ENCODE measurements at regions not wholly inside any gene's neighbourhood (a gene's known extent, or its start where the extent isn't known, plus 50 kb on each side); places are given as distances from the start of the nearest gene placed in this dataset.
"Not testable (repeated sequence)": the region's sequence is repeated elsewhere in the genome, so short reads cannot be mapped to it uniquely, and the experiment has no call there.

DNA sequence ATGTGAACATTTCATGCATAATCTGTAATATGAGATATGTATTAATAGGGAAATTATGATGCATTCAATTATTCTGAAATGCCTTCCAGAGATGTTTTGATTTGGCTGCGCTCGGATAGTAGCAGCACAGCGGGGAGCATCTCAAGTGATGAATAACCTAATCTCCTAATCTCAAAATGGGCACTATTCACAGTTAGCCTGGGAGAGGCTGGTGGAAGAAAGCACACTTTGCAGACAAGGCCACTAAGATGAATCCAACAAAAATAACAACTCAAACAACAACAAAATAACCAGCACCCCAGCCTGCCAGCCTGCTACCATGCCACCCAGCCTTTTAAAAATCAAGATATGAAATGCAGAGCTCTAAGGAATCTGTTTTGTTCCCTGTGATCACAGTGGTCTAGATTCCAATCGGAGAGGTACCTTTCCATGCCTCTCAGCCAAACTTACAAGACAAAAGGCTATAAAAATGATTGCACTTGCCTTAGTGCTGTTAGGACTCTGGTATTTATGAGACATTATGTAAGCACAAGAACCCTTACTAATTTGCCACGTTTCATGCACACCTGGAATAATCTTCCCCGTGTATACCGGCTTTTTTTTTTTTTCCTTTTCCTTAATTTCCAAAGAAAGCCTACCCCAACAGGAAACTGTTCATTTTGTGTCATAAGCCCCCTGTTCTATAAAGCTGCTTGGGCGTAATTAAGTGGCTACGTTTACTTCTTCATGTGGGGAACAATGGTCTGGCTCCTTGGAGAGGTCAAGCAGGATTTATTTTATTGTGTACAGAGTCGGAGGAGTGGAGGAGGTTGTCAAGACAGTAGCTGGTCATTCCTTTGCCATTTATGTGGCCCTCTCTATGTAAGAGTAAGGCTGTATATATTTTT is 526.9 kb upstream of the FANCL start:
- no peak for DNase-seq (ENCODE audit: low read depth in 1 of 2, low spot score in 1 of 2)

DNA sequence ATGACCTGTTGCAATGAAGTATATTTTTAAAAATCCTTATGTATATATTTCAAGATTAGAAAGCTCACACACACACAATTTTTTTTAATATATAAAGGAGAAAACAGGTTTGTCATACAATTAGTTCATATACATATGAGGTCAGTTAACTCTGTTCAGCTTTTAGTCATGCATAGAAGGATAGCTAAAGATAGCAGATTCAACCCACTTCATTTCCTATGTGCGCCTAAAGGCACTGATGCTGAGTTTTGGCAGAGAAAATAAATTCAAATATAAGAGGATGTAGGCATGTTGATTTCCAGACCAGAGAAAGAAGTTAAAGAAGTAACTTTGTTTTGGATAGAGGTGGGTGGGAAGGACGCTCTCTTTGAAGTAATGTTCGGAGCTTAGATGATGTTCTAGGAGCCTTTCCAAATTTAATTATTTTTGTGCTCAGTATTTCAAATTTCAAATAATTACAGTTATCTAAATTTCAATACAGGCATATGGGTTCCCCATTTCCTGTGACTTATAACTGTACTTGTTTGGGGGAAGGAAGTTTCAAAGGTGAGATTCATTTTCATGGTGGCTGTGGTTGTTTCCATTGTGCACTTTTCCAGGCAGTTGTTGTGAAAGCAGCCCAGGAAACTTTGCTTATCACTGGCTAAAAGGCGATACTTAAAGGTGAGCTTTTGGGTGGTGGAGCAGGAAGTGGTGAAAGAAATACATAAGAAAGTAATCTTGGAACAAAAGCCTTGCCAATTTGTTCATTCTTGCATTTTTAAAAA is 523.4 kb upstream of the FANCL start:
- DNase-seq (ENCODE audit: low read depth in 1 of 2, low spot score in 1 of 2), result no peak

DNA sequence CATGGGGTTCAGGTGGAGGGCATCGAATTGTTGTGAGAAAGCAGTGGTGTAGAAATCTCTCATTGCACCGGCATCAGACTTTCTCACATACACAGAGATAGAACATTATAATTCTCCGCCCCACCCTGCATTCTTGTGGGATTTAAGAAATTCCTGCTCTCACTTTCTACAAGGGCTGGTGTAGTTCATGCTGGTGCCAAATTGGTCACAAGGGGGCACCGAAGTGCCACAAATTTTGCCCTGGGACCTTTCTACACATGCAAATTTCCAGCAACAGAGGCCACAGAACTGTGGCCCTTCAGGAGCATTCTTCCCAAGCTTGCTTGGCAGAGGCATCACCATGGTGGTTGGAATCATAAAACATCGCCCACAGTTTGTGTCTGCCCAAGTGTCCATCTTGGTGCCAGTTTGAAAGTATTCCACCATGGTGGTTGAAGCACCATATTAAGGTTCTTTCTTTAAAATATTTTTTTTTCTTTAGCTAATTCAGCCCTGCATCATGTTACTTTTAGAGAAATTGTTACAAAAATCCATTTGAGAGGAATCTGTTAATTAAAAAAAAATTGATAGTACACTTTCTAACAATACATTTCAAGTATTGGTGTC is 521.2 kb upstream of the FANCL start:
- DNase-seq (ENCODE audit: low read depth in 1 of 2, low spot score in 1 of 2), result no peak

DNA sequence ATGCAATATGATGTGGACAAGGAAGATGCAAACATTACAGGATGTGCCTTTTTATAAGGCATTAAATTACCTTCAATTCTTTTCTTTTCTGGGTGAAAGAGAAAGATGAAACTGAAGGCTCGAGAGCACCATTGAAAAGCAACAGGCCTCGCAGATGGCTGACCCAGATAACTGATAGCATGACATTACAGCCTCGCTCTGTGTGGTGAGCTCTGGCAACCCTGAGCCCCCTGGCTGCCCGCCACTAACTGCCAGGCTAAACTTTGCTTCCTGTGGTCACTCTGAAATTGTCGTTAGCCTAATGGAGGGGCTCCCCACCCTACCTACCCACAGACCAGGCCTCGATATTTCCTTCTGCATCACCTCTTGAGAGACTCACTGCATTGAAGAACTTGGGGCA is 516.8 kb upstream of the FANCL start:
- no peak for DNase-seq (ENCODE audit: low read depth in 1 of 2, low spot score in 1 of 2)

DNA sequence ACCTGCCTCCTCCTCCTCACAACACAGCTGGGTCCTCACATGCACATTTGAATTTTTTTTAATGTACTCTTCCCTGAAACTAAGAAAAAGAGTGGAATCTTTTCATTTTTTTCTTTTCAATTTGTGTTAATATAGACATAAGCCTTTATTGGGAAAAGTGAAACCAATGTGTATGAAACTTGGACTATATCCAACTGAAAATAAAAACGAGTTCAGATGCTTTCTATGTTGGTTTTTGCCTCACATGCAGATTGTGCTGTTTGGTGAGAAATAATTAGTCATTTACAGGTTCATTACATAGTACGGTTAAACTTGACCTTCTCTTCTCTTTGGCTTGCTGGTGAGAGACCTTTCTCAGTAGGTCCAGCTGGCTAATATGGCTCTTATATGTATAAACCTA is 515.2 kb upstream of the FANCL start:
- no peak for DNase-seq (ENCODE audit: low read depth in 1 of 2, low spot score in 1 of 2)

DNA sequence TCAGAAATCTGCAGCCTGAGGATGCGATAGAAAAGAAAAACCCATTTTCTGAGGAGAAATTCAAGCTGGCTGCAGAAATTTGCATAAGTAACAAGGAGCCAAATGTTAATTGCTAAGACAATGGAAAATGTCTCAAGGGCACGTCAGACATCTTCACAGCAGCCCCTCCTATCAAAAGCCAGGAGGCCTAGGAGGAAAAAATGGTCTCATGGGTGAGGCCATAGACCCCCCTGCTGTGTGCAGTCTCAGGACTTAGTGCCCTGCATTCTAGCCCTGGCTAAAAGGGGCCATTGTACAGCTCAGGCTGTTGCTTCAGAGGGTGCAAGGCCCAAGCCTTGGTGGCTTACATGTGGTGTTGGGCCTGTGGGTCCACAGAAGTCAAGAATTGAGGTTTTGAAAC is 511.4 kb upstream of the FANCL start:
- not testable (repeated sequence) for DNase-seq (ENCODE audit: low read depth in 1 of 2, low spot score in 1 of 2)

DNA sequence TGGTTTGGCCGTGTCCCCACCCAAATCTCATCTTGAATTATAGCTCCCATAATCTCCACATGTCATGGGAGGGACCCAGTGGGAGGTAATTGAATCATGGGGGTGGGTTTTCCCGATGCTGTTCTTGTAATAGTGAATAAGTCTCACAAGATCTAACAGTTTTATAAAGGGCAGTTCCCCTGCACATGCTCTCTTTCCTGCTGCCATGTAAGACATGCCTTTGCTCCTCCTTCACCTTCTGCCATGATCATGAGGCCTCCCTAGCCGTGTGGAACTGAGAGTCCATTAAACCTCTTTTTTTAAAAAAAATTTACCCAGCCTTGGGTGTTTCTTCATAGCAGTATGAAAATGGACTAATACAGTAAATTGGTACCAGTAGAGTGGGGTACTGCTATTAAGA is 510.6 kb upstream of the FANCL start:
- not testable (repeated sequence) for DNase-seq (ENCODE audit: low read depth in 1 of 2, low spot score in 1 of 2)

DNA sequence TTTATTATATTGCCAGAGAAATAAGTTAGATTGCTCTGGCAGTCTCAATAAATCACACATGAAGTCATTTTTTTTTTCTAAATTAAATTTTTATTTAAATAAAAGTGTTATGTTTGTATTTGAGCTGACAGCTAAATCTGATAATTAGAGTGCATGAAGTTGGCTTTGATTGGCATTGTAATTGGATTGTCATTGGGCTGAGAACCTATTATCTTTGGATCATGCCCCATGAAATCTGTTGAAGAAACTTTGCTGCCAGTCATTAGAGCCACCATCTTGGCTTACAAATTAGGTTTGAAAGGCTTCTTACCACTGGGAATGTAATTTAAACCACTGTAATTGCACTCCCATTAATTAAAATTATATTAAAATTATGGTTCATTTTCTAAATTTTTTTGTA is 507.9 kb upstream of the FANCL start:
- no peak for DNase-seq (ENCODE audit: low read depth in 1 of 2, low spot score in 1 of 2)

DNA sequence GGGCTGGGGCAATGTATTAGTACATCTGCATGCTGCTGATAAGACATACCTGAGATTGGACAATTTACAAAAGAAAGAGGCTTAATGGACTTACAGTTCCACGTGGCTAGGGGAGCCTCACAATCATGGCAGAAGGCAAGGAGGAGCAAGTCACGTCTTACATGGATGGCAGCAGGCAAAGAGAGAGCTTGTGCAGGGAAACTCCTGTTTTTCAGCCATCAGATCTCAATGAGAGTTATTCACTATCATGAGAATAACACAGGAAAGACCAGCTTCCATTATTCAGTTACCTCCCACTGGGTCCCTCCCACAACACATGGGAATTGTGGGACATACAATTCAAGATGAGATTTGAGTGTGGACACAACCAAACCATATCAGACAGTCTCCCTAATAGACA is 504.2 kb upstream of the FANCL start:
- not testable (repeated sequence) for DNase-seq (ENCODE audit: low read depth in 1 of 2, low spot score in 1 of 2)

DNA sequence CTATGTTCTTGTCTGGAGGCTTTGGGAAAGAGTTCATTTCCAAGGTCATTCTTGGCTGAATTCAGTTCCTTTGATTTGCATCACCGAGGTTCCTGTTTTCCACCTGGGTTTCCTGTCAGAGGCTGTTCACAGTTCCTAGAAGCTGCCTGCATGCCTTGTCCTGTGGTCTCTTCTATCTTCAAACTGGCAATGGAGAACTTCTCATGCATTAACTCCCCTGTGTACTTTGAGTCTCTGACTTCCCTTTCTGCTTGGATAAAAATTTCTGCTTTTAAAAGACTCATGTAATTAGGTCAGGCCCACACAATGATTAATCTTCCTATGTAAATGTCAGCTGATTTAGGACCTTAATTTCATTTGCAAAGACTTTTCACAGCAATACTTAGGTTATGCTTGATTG is 499.3 kb upstream of the FANCL start:
- no peak for DNase-seq (ENCODE audit: low read depth in 1 of 2, low spot score in 1 of 2)

DNA sequence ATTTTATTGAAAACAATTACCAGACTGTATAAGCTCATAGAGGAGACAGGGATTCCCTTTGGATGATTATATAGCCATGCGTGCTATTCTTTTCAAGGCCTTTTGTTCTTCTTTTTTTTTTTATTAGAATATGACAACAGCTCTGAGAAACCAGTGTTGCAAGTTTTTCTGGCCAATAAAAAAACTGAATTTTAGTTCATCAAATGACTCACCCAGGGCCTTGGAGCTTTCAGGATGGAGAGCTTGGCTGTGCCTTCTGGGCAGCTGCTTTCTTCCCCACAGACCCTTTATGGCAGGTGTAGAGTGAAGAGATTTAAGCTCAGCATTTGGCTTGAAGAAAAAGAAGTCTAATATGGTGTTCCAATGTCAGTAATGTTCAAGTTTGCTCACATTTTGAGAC is 497.9 kb upstream of the FANCL start:
- DNase-seq (ENCODE audit: low read depth in 1 of 2, low spot score in 1 of 2), result no peak

DNA sequence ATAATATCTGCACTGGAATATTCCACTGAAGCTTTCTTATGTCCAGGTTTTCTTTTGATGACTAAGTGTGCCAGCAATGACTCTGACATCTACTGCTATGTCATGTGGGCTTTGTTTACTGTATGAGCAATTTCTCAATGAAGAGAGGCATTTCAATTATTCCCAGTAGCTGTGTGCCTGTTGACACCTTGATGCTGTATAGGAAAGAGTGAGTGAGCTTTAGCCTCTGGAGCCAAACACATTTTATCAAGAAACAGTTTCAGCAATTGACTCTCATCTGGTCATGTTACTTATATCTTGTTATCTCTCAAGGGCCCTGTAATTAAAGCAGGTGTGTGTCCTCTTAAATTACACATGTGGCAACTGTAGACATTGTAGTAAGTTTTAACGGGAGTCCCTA is 493.2 kb upstream of the FANCL start:
- DNase-seq (ENCODE audit: low read depth in 1 of 2, low spot score in 1 of 2), result no peak

DNA sequence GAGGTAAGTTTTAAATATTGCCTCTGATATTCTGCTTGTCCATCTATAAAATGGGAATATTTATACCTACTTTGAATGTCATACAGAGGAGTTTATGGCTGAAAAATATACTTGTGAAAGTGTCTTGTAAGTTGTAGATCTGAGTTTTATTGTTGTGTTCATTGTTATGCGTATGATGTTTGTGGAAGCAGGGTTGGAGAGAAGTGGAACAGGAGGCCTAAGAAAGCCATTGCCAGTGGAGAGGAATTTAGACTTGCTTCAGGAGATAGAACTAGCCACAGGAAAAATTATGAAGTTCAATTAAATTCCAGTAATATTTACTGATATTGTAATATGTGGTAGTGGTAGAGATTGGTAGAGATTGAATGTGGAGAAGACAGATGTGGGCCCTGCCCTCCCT is 491.9 kb upstream of the FANCL start:
- no peak for DNase-seq (ENCODE audit: low read depth in 1 of 2, low spot score in 1 of 2)

DNA sequence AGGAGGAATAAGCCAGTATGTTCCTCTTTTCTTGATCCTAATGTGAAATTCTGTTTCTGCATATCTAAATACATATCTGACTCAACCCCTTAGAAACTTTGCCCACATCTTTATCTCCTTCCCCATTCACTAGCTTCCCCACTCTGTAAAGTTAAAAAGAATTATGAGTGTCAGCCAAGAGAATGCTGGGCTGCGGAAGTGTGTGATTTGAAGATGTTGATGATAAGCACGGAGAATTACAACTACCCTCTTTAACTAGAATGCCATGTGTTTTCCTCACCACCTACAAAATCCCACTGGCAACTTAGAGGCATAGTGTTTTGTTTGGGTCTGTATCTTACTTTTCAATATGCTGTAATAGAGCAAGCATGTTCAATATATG is 490.4 kb upstream of the FANCL start:
- DNase-seq (ENCODE audit: low read depth in 1 of 2, low spot score in 1 of 2), result no peak

DNA sequence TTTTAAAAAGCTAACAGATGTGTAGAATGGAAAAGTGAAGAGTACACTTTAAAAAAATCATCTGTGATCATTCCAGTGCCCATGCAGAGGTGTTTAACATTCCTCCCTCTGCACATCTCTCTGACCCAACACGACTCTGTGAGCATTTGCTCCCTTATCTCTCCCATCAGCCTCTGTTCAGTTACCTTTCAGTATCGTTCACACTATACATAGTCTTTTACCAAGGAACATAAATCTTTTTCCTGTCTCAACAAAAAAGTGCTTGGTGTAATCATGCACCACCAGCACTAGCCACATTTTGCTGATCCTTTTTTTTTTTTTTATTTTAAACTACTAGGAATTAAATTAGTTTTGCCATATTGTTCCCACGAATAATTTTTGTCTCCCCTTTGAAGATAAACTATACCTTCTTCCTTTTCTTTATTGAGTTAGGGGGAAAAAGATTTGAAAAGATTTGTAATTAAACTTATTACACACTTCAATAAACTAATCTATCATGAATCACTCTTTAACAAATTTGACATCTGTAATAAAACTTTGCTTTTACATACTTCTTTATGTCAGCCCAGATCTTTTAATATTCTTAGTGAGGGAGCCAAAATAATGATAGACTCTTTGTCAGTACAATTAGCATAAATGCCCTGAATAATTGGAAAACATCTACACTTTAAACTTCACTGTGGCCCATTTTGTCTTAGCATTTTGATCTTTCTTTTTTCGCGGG is 489.8 kb upstream of the FANCL start:
- no peak for DNase-seq (ENCODE audit: low read depth in 1 of 2, low spot score in 1 of 2)

DNA sequence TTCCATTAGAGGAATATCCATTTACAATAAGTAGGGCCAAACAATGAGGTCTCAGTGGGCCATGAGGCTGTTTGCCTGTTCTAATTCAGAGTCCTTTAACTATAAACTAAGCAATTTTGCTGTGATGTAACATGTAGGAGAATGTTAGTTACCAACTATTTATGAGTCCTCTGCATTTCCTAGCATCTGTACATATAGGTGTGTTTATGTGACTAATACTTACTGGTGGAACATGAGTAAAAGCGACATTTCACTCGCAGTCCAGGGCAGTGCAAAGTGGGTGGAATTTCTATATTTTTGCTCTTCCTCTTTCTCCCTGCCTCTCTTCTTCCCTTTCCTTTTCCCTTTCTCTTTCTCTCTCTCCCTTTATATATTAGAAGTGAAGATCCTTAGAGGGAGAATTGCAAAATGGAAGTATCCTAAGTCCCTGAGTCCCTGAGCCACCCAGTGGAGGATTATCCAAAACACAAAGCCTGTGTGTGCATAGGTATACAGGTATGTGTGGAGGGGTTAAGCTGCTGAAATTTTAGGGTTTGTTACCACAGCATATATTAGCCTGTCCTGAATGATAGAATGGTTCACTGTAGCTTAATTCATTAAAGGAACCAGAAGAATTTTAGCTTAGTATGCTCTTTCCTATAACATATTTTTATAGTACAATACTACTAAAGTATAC is 487.0 kb upstream of the FANCL start:
- no peak for DNase-seq (ENCODE audit: low read depth in 1 of 2, low spot score in 1 of 2)

DNA sequence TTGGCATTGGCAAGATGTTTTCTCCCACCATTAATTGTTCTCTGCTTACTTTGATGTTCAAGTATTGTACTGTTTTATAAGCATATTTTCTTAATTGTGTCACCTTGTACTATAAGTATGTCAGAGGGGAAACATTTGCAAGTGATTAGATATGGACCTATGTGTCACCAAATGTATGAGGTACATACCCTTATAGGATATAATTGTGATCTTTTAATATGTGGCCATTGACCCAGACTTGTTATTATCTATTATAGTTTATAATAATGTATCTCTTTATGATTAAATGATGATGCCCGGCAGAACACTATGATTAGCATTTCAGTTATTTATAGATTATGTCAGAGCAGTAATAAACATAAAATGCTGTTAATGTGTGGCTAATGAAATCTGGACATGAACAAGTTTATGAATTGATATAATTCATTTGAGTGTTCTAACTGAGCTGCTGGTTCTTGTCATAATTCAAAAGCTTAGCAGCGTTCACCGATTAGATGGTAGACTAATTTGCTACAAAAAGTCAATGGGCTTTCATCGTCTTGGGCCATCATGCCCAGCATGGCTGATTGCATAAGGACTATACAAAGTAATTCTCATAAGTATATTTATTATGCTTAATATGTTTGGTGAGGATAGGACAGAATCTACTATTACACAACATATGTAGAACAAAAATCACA is 480.9 kb upstream of the FANCL start:
- DNase-seq (ENCODE audit: low read depth in 1 of 2, low spot score in 1 of 2), result no peak

DNA sequence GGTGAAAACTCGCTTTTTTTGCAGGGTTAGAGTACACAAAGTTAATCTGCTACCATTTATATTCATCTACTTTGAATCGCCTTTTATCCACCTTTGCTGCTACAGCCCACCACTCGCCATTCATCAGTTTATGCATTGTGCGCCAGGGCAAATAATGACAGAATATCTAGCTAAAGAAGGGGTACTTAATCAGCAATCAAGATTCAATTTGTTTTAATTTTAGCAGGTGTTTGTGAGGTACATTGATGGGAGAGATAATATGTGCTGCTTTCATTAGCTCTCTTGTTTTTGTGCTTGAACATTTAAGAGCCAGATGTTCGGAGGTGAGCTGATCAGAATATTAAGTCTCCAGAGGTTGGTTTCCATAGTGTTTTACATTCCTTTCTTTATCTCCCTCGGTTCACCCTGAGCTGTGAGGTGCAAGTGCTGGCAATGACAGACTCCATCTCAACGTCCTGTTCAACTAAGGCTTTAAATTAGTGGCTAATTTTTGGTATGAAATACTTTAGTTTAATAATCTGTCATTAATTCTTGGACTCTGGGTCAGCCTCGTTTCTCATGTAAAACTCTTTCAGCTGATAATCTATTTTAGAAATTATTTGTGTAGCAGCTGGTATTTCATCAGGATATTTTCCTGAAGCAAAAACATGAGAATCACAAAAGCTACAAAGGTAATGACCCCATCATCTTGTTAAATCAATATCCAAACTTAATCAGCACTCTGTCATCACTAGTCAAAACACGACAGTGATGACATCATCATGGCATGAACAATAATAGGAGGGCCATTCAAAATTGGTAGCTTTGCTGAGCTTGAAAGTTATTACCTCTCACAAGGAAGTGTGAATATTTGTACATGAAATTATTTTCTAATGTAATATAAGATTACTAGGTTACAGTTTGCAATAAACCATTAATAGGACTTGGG is 479.9 kb upstream of the FANCL start:
- no peak for DNase-seq (ENCODE audit: low read depth in 1 of 2, low spot score in 1 of 2)

DNA sequence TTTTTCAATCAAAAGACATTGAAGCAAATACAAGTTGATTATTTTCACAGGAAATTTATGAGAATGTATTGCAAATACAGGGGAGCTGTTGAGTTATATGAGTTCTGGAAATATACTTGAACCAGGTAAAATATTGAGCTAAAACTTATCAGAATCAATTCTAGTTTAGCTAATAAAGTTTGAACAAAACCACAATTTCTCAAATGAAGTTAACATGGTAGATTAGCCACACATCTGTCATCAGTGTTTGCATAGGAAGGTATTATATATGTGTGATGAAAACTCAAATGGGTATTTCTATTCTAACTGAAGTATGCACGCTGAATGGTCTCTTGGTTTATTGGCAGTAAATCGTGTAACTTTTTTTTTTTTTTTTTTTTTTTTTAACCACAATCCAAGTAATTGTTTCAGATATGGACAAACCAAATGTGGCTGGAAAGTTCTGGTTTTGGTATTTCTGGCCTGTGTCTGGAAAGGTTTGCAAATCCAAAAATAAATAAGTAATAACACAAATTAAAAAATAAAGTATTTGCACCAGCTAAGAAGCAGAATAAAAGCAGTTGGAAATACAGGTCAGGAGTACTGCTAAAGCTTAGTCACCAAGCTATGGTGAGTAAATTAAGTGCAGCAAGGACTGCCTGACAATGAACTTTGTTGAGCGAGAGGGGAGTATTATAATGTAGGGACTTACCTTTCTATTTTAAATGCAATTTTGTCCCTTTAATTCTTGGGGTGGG is 479.1 kb upstream of the FANCL start:
- no peak for DNase-seq (ENCODE audit: low read depth in 1 of 2, low spot score in 1 of 2)

Data from stimulated activated CD4-positive, alpha-beta T cell treated with anti-CD3 and anti-CD28 coated beads, Interleukin-15, amount 100 ng/mL, for 1 hour (primary cell).